ENCODE measurements at regions not wholly inside any gene's neighbourhood (a gene's known extent, or its start where the extent isn't known, plus 50 kb on each side); places are given as distances from the start of the nearest gene placed in this dataset.

DNA sequence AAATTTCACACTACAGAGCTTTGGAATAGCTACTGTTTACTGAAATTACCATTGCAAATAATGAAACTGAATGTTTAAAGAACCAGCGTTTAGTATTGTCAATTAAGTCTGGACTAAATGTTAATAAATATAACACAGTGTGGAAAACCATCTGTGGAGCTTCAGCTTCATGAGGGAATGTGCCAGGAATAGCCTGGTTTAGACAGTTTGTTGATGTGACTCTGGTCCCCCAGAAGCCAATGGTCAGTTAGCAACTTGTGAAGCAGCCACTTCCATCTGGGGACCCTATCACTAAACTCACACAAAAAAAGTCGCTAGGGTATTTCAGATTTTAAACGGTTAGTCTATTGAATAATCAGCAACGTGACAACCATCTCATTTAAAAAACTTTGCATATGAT is 207.8 kb downstream of the RAMP3 start:
- H3K9ac ChIP-seq (ENCODE audit: low read depth, low read length), result no peak overlapping the region
- no peaks in the 10 kb centered on the region for H3K9me1 ChIP-seq (ENCODE audit: insufficient read depth, low read length)
- no peak overlapping the region for H2BK5ac ChIP-seq (ENCODE audit: low read depth, low read length, poor library complexity, severe bottlenecking)
- no peak overlapping the region for H3K4me3 ChIP-seq (ENCODE audit: insufficient read depth, low read depth, low read length)
- CTCF ChIA-PET, result no interaction called here
- H3K27me3 ChIP-seq (ENCODE audit: control insufficient read depth, insufficient read depth, low read length), result no peaks in the 10 kb centered on the region
- H3K14ac ChIP-seq (replicated peaks; ENCODE audit: low read depth, low read length), result no peak overlapping the region
- no peak overlapping the region for H3K56ac ChIP-seq (ENCODE audit: extremely low read depth, insufficient read depth, low read length)
- no peaks in the 10 kb centered on the region for H3K4me1 ChIP-seq (ENCODE audit: control insufficient read depth, insufficient read depth, low read length)
- no peaks in the 10 kb centered on the region for H3K36me3 ChIP-seq (ENCODE audit: control insufficient read depth, insufficient read depth, low read length)
- POLR2A ChIA-PET (ENCODE audit: unreplicated experiment), result no interaction called here
- H2BK120ac ChIP-seq (ENCODE audit: low read depth, low read length), result no peak overlapping the region
- intact Hi-C loops (cut with micrococcal nuclease), result no loop called here
- H2BK20ac ChIP-seq (ENCODE audit: low read depth, low read length), result no peak overlapping the region
- H2BK15ac ChIP-seq (ENCODE audit: low read depth, low read length), result no peak overlapping the region
- in situ Hi-C loops (cut with MboI; ENCODE audit: low sequenced_read_pairs), result no loop called here
- no peaks in the 10 kb centered on the region for H3K79me1 ChIP-seq (ENCODE audit: low read depth in 1 of 2, low read length in 2 of 2)
- TF ChIP-seq RCOR1 (IDR thresholded peaks at IDR 0.05; ENCODE audit: insufficient replicate concordance, low read length) (no peak), CHD1 (IDR thresholded peaks at IDR 0.05; ENCODE audit: low read depth, low read length) (no peak), SMC3 (IDR thresholded peaks at IDR 0.05; ENCODE audit: low read depth, low read length) (no peak), BHLHE40 (IDR thresholded peaks at IDR 0.05; ENCODE audit: low read depth, low read length) (no peak), POLR2A (IDR thresholded peaks at IDR 0.05; ENCODE audit: low read depth, low read length) (no peak), RFX5 (IDR thresholded peaks at IDR 0.05; ENCODE audit: low read depth, low read length) (no peak)
- TF ChIP-seq, protein P1, sequence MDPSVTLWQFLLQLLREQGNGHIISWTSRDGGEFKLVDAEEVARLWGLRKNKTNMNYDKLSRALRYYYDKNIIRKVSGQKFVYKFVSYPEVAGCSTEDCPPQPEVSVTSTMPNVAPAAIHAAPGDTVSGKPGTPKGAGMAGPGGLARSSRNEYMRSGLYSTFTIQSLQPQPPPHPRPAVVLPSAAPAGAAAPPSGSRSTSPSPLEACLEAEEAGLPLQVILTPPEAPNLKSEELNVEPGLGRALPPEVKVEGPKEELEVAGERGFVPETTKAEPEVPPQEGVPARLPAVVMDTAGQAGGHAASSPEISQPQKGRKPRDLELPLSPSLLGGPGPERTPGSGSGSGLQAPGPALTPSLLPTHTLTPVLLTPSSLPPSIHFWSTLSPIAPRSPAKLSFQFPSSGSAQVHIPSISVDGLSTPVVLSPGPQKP (IDR thresholded peaks at IDR 0.05; ENCODE audit: borderline replicate concordance, low read depth, low read length), result no peak
- TF ChIP-seq, protein P2, sequence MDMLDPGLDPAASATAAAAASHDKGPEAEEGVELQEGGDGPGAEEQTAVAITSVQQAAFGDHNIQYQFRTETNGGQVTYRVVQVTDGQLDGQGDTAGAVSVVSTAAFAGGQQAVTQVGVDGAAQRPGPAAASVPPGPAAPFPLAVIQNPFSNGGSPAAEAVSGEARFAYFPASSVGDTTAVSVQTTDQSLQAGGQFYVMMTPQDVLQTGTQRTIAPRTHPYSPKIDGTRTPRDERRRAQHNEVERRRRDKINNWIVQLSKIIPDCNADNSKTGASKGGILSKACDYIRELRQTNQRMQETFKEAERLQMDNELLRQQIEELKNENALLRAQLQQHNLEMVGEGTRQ (IDR thresholded peaks at IDR 0.05; ENCODE audit: low read depth, low read length), result no peak
- H3K27ac ChIP-seq (ENCODE audit: insufficient read depth, low read length), result no peak overlapping the region
- H3K9me3 ChIP-seq (ENCODE audit: control insufficient read depth, insufficient read depth, low read length), result no peaks in the 10 kb centered on the region
- H3K18ac ChIP-seq (ENCODE audit: low read depth, low read length), result no peak overlapping the region
- H2AFZ ChIP-seq (replicated peaks; ENCODE audit: low read length, poor library complexity), result no peak overlapping the region
- BruUV-seq (replicated peaks), result no TSS peak
- no peak overlapping the region for H3K23ac ChIP-seq (ENCODE audit: low read depth, low read length)
- WGBS, 2 experiments (ENCODE audit: extremely low coverage in 2 of 2, insufficient read length in 1 of 2), result no CpG with 5 or more reads among the region's 4 CpGs
- H2AK9ac ChIP-seq (replicated peaks; ENCODE audit: low read depth, low read length, poor library complexity), result no peak overlapping the region
- no peak overlapping the region for H3K4me2 ChIP-seq (ENCODE audit: low read depth, low read length)
- no peak overlapping the region for H4K5ac ChIP-seq (ENCODE audit: low read depth, low read length)
- no peaks in the 10 kb centered on the region for H4K20me1 ChIP-seq (ENCODE audit: insufficient read depth, low read length)
- H2AK5ac ChIP-seq (ENCODE audit: low read depth, low read length), result no peak overlapping the region
- no peak overlapping the region for H3K4ac ChIP-seq (ENCODE audit: low read depth, low read length)
- ATAC-seq (ENCODE audit: low read depth), result no peak
- H4K91ac ChIP-seq (ENCODE audit: insufficient read depth, low read depth, low read length), result no peak overlapping the region
- H4K8ac ChIP-seq (ENCODE audit: low read depth in 2 of 2, low read length in 2 of 2), result no peak overlapping the region
- no peak for DNase-seq
- dilution Hi-C loops (cut with HindIII; ENCODE audit: low sequenced_read_pairs, unreplicated experiment), result no loop called here
